Ammon's horn (tissue), 1 donor: ENCODE measurements at regions not wholly inside any gene's neighbourhood (a gene's known extent, or its start where the extent isn't known, plus 50 kb on each side); places are given as distances from the start of the nearest gene placed in this dataset.
A peak's percentile ranks its signal among the peaks of the same experiment; 100 is the strongest.
"Not testable (repeated sequence)": the region's sequence is repeated elsewhere in the genome, so short reads cannot be mapped to it uniquely, and the experiment has no call there.

Experiments
- DNase-seq: peaks from one replicate; pipeline ENCODE4 v3.0.0-alpha.2; 2016; ENCODE audit warnings: low spot score

DNA sequence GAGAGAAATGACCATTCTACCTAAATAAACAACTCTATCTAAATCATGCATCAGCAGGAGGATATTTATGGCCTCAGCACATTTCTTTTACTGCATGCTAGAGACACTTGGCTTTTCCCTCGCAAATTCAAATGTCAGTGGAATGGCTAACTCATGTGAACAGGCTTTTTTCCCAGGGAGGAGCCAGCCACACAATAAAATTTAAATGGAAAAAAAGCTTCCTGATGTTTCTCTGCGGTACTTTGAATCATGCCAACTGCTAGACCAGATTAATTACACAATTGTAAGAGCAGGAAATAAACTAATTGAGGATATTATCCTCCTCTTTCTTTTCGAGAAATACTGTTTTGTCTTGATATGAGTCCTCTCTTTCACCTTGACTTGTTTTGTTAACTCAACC, 676.3 kb downstream of the IRS1 start:
- no peak for DNase-seq

DNA sequence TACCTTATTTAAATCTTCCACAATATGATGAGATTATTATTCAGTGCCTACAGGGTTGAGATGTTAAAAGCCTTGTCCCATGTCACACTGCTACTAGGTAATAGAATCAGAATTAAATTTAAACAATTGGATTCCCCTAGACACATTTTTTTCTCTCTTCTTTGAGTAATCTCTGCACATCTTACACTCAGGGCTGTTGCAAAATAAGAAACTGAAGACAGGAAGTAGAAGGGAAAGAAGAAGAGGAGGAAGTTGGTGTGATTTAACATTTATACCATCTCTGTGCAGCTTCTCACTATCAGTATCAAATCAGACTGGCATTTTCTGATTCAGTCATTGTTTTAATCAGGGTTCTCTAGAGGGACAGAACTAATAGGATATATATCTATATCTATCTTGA, 677.6 kb downstream of the IRS1 start:
- DNase-seq: no peak

DNA sequence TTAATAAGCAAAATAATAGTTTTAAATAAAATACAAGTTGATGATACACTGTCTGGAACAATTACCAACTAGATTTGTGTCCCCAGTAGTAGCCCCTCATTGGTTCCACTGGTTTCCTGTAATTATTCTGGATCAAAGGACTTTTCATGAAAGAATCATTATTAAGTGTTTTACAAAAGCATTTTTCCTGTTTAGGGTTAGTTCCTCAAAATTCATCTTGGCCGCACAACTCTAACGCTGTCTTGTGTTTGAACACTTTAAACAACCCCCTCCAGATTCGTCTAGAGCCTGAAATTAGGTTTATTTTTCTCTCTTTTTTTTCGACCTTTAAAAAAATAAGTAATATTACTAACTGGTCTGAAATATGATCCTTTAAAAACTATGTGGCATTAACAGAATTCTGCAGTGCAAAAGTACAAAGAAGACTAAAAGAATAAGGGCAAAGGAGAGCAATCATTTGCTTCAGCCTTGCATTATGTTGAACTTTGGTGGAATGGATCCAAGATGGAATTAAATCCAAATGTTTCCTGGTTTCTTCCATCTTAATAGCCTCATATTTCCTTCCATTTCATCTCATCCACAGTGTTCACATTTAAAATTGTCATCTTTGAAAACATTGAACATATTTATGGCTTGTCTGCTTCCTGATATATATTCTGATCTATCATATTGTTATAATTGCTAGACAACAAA, 678.4 kb downstream of the IRS1 start:
- DNase-seq: no peak

DNA sequence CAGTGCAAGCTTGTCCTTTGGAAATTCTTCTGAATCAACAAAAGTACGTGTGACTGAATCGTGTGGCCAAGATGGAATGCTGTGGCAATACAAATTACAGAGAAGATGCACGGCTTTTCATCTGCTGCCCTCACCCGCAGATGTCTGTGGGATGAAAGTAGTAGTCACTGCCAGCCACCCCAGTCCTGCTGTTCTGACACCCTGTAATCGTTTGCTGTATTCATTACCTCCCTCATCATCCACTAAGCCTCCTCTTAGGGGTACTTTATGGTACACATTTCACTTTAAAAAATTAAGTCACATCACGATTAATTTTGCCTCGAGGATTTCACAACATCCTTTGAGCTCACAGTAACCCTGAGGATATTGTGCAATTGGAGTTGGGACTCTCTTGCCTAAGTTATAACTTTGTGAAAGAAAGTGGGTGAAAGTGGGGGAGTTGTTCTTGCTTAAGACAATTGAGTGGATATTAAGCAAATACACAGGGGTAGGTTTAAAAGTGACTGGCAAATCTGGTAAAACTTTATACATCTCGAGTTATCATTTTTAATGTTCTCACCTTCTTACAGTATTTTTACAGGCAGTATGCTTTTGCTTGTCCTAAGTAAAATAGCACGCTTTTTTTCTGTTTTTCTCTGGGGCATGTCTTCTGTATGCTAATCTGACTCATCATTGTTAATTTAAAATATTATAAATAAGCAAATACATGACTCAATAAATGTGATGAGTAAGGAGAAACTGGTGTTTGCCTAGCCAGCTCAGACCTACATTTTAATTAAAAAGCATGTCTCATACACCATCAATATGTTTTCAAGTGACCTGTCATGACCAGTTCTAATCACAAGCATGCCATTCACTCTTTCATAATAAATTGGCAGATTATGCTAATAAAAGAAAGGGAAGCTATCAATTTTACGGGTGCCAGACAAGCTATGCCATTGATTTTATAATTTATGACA, 680.9 kb downstream of the IRS1 start:
- peak; percentile 52 for DNase-seq

DNA sequence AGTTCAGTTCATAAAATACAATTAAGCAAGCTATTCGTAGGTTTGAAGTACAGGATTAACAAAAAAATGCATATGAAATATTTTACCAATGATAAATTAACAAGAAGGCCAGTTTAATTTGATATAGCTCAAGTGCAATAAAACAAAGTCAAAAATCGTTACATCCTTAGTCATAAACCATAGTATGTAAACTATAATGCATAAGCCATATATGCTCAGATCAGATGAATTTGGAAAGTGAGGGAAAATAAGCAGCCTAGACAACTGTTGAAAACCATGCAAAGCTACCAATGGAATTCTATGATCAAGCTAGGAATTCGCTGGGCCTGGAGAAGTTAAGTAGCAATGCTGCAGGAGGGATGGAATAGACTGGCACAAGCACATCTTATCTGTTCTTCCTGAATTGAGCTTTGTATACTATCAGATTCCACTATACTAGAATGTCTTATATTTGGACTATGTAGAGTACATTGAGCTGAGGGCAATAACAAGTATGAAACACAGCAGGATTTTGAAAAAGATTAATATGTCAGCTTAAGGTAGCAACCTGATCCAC, 682.0 kb downstream of the IRS1 start:
- no peak for DNase-seq

DNA sequence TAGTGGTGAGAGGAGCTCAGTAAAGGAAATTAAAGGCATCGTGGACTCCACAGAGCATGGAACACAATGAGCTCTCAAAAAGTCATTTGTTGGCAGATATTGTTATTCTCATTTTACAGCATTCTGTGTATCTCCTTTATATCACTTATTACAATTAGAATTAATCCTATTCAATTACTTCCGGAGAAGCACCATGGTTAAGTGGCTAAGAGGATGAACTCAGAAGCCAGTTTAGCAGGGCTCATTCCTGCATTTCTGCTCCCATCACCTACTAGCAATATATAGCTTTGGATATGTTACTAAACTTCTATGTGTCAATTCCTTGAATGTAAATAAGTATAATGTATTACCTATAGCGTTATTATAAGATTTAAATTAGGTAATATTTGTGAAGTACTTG, 683.3 kb downstream of the IRS1 start:
- DNase-seq: no peak

DNA sequence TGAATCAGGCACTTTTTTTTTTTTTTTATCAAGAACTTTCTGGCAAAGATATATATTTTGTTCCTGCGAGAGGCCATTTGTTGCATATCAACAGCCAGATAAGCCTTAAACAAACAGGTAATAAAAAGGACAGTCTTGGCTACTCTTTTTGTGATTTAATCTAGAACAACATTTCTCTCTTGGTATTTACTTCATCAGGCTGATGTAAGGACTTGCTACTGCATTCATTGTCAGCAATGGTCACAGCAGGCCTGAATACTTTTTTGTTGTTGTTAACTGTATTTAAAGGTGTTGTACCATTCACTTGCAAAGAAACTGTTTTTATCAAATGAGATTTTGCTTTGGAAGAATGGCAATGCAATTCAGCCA, 683.8 kb downstream of the IRS1 start:
- DNase-seq: no peak

DNA sequence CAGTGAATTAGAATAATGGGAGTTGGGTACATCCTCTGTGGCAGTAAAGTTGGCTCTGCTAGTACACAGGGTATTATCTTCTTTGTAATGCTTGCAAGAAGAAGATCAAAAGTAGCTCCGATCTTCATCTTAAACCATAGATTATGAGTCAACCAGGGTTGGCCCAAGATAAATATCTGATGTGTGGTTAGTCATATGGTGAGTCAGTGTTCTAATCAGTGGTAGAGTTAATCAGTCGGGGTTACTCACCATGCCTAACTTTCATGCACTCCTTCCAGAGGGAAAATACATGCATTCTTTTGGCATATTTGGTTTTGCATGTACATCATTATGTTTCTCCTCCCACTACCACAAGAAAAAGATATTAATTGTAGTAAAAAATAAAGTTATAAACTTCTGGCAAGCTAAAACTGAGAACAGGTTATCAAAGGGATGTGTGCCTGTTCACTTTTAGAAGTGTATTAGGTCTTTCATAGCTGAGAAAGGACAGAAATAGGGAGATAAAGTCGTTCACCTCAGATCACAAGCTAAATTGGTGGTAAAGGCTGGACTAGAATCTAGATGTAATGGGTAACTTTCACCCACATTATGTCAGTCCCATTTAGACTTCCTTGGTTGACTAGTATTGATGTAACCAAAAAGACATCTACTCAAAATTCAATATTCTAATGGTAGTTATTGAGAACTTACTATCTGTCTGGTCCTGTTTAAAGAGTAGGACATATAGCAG, 684.4 kb downstream of the IRS1 start:
- no peak for DNase-seq

DNA sequence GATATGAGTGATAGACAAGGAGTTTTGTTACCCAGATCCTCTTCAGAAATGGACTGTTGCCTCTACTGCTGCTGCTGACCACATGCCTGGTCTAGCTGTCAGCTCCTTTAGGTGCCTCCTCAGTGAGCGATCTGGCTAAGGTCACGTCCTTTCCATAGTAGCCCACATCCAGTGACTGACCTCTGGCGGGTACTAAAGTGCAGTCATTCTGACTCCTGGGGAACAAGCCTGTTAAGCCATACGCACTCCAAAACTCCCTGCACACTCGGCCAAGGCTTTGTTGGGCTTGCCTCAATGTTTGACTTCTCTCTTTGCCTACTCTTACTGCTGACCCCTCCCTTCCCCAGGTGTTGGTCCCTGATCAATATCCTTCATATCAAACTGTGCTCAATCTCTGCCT, 685.2 kb downstream of the IRS1 start:
- no peak for DNase-seq

DNA sequence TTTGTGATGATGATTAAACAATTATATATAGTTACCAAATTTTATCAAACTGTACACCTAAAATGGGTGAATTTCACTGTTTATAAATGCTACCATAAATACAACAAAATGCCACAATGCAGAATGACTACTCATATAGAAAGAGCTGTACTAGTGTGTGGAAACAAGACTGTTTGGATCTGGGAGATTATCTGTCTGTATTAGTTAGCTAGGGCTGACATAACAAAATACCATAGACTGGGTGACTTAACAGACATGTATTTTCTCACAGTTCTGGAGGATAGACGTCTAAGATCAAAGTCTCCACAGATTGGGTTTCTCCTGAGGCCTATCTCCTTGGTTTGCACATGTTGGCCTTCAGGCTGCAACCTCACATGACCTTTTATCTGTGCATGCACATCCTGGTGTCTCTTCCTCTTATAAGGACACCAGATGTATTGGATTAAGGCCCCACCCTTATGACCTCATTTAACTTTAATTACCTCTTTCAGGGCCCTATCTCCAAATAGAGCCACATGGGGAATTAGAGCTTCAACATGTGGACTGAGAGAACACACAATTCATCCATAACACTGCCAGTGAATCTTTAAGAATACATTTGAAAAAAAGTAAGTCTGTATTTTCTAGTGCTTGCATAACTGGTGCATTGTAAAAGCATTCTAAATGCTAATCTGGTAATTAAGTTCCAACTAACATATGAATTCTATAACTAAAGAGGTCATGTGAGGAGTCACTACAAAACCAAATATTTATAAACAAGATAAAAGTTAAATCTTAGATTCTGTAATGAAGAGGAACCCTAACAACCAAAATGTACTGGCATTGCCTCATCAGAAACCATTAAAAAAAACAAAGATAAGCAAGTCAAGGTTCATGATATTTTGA, 699.6 kb downstream of the NYAP2 start:
- DNase-seq: no peak

DNA sequence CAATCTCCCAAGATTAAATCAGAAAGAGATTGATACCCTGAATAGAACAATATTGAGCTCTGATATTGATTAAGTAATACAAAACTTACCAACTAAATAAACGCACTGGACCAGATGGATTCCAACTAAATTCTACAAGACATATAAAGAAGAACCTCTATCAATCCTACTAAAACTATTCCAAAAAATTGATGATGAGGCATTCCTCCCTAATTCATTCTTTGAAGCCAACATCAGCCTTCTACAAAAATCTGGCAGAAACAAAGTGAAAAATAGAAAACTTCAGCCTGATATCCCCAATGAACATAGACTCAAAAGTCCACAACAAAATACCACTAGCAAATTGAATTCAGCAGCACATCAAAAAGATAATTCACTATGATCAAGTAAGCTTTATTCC, 695.5 kb downstream of the NYAP2 start:
- no peak for DNase-seq

DNA sequence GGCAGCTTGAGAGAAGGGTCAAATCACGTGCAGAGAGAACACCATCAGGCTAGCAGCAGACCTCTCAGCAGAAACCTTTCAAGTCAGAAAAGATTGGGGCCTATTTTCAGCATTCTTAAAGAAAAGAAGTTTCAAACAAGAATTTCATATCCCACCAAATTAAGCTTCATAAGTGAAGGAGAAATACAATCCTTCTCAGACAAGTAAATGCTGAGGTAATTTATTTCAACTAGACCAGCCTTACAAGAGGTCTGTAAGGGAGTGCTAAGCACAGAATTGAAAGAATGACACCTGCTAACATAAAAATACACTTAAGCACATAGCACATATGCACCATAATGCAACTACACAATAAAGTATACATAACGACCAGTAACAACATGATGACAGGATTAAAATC, 693.9 kb downstream of the NYAP2 start:
- DNase-seq: no peak

DNA sequence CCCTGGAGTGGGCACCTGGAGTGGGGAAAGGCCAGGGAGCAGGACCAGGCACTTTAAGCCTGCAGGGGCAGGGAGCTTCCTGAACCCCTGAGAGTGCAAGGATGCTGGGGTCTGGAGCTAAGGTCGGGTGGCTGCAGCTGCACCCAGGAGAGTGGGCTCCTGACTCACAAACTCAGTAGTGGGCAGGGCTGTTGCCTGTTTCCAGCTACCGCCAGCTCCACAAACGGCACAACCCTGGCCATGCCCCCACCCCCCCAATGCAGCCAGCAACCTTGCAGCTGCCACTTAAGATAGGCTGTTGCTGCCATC, 688.8 kb downstream of the NYAP2 start:
- DNase-seq: no peak

DNA sequence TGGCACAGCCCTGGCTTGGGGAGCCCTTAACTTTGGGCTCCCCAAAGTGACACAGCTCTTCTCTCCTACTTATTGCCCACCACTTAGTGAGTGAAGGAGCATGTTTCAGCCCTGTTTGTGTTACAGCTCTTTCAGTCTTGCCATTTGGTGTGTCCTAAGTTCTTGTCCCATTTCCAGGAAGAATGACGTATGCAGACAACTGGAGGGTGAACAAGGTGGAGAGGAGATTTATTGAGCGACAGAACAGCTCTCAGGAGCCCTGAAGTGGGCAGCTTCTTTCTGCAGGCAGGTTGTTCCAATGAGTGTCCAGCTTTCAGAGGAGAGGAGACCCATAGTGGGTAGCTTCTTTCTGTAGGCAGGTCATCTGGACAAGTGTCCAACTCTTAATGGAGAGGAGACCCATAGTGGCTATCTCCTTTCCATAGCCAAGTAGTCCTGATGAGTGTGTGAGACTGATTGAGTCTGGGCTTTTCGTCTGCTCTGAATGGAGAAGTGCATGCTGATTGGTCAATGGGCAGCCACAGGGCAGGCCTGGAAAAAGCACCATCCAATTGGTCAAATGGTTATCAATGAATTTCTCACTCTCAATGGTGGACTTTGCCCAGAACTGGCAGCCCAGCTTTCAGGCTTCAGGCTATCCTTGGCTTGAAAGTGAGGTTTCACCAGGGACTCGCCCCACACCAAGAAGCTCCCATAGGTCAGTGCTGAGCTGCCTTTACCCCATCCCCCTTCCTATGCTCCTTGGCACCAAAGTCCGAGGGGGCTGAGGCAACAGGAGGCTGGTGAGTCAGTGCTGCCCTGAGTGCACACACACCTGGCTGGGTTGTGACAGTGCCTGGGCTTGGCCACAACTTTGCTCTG, 688.2 kb downstream of the NYAP2 start:
- no peak for DNase-seq

DNA sequence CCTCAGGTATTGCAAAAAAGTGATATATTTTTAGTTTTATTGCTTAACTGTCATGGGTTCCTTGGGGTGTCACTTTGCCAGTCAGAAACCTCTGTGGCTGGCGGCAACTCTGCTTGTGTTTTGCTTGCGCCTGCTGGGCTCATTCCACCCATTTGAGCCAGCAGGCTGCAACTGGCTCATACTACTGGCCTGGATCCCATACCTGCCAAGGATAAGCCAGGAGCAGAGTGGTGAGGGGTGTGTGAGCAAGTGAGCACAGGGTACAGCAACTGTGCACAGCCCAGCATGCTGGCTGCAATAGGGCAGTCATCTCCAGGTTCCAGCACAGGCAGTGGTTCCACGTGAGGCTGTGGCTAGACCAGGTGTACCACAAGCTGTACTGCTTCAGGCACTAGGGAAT, 687.5 kb downstream of the NYAP2 start:
- no peak for DNase-seq

DNA sequence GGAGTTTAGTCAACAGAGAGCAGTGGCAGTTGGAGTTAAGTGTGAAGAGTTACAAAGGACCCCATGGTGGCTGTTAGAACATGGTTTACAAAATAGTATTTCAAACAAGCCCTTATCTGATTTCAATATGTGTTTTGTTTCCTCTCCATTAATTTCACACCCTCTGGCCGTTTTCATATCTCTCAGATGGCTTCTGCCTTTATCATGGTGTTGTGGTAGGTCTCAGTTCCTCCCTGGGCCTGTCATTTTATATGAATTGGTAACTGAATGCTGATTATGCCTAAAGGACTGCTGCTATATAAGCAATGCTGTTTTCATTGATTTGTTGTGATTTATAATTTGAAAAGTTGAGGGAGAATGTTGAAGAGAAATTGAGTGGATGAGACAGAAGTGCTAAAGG, 686.7 kb downstream of the NYAP2 start:
- DNase-seq: no peak

DNA sequence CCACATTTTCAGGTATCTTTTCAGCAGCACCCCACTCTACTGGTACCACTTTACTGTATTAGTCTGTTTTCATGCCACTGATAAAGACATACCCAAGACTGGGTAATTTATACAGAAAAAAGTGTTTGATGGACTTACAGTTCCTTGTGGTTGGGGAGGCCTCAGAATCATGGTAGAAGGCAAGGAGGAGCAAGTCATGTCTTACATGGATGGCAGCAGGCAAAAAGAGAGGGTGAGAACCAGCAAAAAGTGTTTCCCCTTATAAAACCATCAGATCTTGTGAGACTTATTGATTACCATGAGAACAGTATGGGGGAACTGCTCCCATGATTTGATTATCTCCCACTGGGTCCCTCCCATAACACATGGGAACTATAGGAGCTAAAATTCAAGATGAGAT, 685.9 kb downstream of the NYAP2 start:
- not testable (repeated sequence) for DNase-seq

DNA sequence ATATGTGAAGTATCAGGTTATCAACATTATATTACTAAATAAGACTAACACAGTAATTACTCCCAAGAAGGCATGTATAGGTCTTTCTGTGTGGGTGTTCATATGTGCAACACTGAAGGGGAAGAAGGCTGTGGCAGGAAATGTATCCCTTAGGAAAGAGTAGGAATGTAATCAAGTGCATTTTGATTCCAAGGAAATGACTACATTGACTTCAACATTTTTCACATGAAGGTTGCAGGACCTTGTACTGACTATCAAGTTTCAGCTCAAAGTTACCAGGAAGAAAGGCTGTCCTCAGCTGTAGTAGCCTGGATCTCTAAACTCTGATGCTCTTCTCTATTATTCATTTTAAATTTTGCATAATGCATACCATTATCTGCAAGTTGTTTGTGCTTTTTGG, 680.8 kb downstream of the NYAP2 start:
- DNase-seq: no peak

DNA sequence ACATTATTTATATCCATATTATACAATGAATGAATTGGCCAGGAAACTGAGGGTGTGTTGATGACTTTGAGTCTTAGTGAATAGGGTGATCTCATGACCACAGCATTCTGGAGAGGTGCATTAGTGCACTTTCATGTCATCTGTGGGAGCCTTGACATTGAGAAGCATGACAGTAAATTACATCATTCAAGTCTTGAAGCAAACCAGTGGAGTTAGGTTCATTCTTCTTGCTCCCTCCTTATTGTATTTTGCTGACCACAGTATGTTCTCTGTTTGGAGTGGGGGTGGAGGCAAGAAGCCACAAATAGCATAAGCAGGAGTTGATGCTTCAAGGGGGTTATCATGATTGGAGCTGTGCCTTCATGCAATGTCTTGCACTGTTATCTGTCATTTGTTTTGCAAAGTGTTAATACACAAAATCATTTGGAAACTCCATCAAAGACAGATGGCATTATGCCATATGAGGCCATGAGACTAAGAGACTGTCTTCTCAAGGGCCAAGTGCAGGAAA, 680.2 kb downstream of the NYAP2 start:
- no peak for DNase-seq

DNA sequence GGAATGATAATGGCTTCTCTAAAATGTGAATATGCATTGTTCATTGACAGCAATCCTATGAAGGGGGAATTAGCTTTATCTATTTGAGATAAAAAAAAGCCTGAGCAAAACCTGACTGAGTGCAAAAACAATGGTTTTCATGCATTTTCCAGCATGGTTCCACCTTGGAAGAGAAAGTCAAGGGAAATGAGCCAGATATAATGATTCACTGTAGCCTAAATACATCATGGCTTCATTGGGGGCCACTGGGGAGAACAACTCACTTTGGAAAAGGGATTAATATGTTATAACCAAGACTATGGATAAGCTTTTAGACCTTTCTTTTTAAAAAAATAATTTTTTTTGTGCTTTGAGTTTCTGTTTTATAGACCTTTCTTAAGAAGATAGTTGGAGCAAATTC, 679.7 kb downstream of the NYAP2 start:
- no peak for DNase-seq

DNA sequence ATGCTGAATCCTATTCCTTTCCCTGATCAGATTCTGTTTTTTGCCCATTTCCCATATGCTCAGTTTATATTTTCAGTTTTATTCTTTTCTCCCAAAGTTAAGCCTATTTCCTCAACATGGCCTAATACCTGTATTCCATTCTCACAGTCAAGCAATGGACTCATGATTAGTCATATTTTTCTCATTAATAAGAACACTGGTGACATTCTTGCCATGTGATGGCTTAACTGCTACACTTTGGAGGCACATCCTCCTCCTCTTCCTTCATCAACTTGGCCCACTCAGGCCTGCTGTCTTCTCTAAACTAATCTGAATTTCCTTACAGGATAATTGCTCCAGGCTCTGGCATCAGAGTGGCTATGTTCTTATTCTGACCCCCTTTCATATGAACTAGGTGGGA, 679.2 kb downstream of the NYAP2 start:
- DNase-seq: no peak
